HG03565 (cell line): ENCODE measurements at regions not wholly inside any gene's neighbourhood (a gene's known extent, or its start where the extent isn't known, plus 50 kb on each side); places are given as distances from the start of the nearest gene placed in this dataset.

ENCODE experiments used
- ATAC-seq: cut with Tn5 transposase; IDR thresholded peaks from one replicate; pipeline ENCODE4 v1.9.1; 2021; ENCODE audit warnings: mild to moderate bottlenecking, moderate library complexity; ENCODE audit not compliant: unreplicated experiment

DNA sequence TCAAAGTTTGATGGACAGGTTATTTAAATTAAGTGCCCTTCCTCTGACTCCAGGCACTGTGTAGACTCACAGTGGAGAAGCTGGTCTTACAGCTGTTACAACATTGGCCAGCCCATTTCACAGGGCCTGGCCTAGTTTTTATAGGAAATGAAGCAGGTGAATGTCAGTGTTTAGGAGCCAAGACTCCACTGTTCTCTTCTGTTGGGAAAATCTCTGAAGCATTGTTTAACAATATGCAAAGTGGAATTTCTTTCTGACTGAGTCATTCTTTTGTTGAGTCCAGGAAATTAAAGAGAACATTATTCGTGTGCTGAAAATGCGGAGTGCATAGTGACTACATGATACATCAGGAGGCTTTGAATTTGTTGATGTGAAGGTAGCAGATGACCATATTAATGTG lies 64.7 kb downstream of the ARRDC4 start:
- no peak for ATAC-seq

DNA sequence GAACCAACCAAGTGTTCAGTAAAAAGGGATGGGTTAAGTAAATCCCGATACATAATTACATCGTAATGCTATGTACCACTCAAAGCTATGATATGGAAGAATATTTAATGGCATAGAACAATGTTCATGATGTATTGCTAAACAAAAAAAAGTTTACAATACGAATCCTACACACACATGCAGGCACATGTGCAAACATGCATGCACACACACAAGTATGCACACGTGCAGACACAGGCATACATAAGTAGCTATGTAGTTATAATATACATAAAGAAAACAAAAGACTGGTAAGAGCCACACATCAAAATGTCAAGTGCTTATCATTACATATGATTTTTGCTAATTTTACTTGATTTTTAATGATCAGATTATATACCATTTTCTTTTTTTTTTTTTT lies 74.2 kb downstream of the ARRDC4 start:
- ATAC-seq, result no peak

DNA sequence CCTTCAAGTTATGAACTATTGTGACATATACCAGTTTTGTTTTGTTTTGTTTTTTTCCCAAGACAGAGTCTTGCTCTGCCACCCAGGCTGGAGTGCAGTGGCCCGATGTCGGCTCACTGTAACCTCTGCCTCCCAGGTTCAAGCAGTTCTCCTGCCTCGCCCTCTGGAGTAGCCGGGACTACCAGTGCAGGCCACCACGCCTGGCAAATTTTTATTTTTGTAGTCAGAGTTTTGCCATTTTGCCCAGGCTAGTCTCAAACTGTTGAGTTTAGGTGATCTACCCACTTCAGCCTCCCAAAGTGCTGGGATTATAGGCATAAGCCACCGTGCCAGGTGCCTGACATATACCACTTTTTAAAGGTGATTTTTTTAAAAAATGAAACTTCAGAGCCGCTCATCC lies 74.6 kb downstream of the ARRDC4 start:
- ATAC-seq, result no peak

DNA sequence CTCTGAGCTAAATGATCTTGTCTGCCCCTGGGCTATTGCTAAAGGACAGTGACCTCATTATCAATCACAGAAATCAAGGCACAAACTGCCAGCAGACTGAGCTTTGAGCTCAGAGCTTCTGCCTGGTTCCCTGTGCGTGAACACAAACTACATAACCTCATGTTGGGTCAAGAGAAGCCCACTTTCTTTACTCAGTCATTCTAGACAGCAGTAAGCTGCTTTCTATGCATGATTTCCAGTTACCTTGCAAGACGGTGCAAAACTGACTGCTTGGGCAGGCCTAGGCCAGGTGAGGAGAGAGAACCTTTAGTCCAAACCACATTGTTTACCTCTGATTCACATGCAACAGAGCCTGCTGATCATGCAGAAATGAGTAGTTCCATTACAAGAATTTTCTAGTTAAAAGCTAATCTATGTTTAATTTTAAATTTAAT lies 75.1 kb downstream of the ARRDC4 start:
- no peak for ATAC-seq

DNA sequence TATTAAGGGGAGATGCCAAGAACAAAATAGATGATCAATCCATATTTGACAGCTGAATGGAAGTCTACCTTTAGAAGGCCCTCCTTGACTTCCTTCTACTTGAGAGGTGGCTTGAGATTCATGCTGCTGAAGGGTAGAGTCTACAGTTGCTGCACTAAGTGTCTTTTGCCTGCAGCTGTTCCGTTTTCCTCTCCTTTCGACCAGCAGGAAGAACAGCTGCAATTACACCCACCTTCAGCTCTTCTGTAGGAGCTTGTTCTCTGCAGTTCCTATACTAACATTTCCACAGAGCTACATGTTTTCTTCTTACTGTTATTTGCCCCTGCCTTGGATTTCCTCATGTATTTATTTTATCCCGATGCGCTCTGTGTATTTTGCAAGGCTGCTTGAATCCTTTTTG lies 79.1 kb downstream of the ARRDC4 start:
- ATAC-seq, result no peak

DNA sequence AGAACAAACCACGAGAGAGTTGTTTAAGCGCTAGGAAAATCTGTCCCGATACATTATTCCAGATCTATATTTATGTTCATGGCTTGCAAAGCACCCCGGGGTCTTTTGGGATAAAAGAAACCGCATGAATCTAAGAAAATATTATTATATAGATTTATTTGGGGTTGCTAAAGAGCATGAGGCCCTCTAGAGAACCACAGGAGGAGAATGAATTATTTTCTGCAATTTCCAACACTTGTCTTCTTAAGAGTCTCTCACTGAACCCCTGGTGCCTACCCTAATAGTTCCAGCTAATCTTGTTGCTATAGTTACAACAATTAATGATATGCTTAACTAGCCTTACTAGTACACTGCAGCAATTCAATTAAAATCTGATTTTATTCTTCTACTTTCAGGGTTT lies 79.6 kb downstream of the ARRDC4 start:
- no peak for ATAC-seq

DNA sequence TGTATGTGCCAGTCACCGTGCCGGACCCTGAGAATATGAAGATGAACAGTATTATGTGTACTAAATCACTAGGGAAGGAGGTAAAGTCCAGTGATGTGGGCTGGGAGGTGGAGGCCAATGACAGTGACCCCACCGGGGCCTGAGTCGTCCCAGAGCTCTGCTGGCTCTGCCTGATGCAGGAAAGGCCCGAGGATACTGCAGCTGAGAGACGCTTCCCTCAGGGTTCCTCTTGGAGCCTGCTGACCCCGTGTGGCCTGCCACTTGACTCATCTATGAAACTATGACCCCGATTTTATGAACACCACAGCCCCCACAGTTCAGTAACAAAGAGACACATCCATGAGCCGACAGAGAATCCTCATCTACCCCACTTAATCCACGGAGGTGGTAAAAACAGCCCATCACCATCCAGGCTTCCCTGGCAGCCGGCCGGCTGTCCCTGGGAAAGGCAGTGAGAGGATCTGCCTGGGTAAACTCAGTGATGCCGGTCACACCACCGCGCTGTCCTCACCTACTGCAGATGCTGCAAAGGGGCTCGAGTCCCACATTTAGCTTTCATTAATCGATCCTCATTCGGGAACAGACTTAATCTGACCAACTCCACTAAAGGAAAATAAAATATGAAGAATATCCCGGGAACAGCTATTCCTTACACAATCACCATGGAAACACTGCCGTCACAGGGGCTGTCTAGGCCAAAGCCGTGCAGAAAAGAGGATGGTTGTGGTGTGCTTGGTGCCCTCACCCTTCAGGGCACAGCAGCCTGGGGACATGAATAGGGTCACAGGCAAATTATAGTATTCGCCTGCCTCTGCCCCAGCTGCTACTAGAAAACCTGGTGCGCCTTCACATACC lies 82.9 kb downstream of the ARRDC4 start:
- no peak for ATAC-seq

DNA sequence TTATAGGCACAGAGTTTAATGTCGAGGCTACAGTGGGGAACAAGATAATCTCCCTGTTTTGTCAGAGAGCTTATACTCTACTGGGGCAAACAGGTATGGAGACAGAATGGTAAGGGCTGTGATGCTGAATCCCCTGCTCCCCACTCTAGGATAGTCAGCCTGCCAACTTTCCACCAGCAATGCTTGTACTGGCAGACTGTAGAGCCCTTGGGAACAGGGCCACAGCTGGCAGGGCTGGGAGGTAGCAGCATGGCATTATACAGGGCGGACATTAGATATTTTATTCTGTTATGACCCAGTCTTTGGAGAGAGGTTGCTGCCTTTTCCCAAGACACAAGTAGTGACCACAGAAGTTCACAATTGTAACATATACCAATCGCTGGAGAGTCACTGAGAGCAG lies 91.2 kb downstream of the ARRDC4 start:
- no peak for ATAC-seq

DNA sequence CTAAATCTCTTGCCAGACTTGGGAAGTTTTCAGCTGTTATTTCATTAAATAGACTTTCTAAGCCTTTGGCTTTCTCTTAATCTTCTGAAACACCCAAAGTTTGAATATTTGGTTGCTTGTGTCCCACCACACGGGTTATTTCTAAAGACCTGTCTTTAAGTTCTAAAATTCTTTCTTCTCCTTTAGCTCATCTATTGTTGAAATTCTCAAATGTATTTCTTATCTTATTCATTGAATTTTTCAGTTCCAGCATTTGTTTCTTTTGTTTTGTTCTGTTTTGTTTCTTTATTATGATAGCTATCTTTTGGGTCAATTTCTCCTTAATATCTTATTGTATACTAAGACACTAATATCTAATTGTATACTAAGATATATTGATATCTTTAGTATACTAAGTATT lies 97.0 kb downstream of the ARRDC4 start:
- no peak for ATAC-seq

DNA sequence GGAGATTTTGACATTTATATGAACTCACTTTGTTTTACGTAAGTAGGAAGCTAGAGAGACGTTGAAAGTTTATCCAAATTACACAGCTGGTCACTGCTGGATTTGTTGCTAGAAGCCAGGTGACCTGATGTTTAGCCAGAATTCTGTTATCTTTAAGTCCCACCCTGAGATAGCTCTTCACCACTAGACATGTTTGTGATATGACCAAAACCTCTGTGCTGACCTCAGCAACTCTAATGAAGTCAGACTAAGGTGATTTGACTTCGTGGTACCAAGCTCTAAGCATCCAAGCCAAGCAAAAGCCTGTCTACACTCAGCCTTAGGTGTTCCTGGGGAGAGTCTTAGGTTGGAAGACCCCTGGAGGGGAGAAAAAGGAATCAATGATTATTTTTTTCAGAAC lies 102.4 kb downstream of the ARRDC4 start:
- ATAC-seq, result no peak

DNA sequence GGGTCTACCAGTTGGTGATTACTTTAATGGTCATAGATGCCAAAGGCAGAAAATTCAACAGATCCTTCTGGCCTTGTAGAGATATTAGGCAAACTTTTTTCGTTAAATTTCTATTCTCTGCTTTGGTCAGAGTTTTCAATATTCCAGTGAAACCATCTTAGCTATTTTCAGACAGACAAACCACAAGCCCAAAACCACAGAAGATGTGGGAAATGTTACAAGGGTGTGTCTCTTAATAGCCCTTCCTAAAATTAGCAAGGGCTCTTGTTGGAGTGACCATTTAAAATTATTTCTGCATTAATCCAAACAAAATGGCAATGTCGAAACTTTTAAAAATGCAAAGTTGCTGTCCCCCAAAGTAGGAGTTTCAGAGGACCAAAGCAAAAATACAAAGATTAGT lies 102.8 kb downstream of the ARRDC4 start:
- ATAC-seq, result no peak

DNA sequence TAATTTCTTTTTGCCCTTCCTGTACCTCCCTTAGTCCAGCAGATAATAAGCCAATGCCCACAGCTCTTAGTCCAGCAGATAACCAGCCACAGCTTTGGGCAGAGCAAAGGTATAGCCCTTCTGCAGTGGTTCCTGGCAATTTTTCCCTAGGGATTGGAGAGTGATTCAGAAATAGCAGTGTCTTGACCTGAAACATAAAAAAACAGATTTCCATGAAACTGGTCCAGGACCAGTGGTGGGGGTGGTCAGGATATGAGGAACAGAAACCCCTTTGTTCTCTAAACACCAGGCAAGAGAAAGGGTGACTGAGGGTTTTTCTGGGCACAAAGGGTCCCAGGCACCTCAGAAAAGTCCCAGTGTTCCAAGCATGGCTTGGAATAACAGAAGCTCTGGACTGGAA lies 103.4 kb downstream of the ARRDC4 start:
- no peak for ATAC-seq

DNA sequence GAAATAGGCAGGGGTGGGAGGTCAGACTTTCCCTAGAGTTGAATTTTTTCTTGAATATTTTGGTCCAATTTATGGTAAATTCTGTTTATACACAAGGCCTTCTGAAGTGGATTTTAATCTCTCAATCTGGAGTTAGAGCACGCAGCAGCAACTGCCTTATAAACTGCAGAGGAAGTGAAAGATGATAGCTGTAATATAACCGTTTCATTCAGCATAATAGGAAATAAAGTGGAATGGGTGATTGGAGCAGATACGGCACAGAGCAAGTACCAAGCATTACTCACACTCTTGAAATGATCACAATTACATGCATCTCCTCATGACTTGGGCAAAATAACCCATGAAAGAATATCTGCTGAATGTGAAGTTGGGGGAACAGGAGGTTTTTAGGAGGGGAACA lies 106.8 kb downstream of the ARRDC4 start:
- no peak for ATAC-seq

DNA sequence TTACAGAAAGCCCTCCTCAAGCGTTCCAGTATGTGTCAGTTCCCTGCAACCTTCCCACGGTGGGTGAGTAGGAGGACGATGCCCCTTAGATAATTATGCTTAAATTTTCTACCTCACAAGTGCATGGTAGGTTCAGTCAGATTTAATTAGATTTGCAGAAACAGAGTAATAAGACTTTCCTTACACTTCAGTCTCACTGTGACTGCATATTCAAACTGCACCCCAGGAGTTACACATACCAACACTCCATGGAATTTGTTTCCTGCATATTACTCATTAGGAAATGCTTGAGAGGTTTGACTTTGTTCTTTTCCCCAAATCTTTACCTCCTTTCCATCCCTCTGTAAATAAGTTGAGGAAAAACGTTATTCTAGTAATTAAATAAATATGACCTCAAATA lies 108.8 kb downstream of the ARRDC4 start:
- no peak for ATAC-seq

DNA sequence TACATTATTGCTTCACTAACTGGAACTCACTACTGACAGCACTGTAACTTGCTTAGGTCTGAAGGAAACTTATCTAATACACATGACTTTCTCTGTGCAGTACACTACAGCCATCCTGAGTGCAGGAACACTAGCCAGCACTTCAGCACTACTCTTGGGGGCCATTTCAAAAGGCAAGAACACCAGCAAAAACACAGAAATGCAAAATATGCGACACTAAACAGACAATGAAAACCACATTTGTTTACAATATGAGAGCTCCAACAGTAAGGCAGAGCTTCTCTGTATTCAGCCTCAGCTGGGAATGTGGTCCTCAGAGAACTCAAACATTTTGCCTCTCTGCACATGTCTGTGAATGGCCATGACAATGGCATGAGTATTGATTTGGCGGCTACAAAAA lies 109.6 kb downstream of the ARRDC4 start:
- no peak for ATAC-seq

DNA sequence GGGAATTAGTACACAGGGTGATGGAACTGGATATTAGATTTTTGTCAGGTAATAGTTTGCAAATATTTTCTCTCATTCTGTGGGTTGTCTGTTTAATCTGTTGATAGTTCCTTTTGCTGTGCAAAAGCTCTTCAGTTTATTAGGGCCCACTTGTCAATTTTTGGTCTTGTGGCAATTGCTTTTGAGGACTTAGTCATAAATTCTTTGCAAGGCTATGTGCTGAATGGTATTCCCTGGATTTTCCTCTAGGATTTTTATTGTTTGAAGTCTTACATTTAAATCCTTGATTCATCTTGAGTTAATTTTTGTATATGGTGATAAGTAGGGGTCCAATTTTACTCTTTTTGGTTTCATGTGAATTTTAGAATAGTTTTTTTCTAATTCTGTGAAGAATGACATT lies 111.3 kb downstream of the ARRDC4 start:
- no peak for ATAC-seq

DNA sequence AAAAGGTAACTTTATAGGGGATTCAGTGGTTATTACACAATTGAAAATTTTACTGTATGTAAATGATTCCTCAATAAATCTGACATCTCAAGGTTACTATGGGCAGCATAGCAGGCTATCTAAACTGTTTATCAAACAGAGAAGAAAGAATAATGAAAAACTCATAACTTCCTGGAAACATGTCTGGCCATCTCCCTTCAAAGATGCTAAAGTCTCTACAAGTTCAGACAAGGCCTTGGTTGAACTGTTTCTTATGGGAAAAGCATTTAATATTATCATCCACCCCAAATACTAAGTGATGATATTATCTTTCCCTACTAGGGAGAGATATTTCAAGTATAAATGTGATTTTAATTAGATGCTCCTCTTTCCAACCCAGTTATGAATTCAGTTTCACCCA lies 114.9 kb downstream of the ARRDC4 start:
- no peak for ATAC-seq

DNA sequence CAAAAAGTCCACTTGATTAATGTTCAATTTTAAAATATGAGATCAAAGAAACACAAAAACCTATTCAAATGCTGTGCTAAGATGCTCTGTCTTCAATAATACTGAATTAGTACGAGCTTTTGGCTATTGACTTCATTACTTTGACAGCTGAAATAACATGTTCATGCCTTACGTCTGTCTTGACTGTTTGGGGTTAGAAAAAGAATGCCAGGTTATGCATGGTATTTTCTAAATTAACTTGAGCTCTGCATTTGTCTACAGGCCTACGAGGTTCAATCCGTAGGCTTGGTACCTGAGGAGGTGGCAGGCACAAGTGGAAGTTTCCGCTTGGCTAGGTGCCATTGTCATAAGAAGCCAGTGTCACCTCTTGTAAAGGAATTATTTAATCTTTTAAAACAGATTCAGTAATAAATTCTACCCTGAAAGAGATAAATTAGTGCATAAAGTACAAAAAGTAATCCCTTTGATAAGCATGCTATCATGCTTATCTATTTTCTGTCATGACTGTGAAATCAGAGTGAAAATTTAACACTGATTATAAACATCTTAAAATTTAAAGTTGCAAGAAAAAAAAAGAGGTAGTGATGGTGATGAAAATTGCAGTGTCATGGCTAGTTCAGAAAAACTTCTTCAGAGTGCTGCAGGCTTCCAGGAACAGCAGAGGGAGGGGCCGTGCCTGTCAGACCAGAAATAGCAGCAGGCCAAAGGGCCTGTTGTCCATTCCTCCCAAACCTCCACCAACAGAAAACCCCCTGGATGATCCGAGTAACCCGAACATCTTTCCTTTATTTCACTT lies 115.7 kb downstream of the ARRDC4 start:
- ATAC-seq, result no peak

DNA sequence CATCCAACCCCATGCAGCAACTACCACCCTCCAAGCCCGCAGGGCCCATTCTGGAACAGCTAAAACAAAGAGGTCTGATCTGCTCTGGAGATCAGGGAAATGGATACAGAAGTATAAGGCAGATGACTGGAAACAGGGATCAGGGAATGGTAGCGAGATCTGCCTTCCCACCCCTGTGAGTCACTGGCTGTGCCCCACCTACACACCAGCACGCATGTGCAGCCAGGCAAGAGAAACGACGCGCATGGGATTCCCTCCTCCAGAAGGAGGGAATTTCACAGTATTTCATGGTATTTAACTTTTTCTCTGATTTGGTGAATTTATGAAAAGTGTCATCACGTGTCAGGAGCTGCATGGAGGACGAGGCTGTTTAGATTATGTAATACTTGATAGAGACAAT lies 116.7 kb downstream of the ARRDC4 start:
- ATAC-seq, result no peak

DNA sequence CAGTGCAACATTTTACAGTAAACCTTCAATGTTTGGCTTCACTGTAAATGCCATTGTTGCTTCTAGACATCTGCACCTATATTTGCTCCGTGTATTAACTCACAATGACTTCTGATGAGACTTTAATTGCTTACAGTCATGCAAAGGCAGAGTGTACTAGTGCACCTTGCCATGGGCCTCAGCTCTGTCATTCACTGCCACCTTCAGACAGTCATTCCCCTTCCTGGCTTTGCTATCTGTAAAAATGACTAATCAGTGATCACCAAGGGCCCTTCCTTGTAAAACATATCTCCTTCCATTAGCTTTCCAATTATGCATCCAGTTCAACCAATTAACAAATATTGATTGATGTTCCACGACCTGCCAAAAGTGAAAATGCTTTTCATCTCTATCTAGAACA lies 120.3 kb downstream of the ARRDC4 start:
- ATAC-seq, result no peak

DNA sequence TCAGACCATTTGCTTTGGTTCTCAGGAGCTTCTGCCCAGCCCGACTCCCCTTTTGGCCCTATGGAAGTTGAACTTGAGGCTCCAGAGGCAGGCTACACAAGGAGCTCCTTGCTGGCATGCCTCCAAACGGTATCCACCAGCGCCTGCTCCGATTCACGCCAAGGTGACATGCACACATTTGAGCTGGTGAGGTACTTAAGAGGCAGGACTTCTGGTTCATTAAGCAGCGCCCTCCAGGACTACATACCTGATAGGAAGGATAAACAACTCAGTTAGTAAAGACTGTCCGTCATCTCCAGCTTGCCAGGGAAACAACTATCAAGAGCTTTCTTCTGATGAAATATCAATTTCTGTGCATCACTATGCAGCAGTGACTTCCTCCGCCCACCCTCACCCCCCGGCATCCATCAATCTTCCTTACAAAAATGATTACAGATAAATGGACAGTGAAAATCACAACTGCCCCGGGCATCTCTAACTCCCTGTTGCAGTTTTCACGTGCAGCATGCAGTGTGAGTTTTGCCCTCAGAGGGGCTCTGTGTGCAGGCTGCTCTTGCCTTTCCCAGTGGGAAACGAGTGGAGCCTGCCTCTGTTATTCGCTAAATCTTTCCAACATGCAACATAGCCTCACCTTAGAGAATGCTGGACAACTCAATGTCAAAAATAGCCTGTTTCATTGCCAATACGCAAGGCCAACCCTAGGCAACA lies 122.9 kb downstream of the ARRDC4 start:
- no peak for ATAC-seq
